Astrocyte of the spinal cord (primary cell): ENCODE measurements at regions not wholly inside any gene's neighbourhood (a gene's known extent, or its start where the extent isn't known, plus 50 kb on each side); places are given as distances from the start of the nearest gene placed in this dataset.

Source experiments
- DNase-seq: peaks from one replicate; pipeline ENCODE4 v3.0.0; 2011; ENCODE audit warnings: low read depth, low spot score
- H3K4me3 ChIP-seq: 2 replicates; pipeline ENCODE4 v1.5.1; 2011; ENCODE audit warnings: low read depth, mild to moderate bottlenecking, low read length, moderate library complexity
- in situ Hi-C: cut with HindIII; loops from 2 replicates; pipeline ENCODE4 v1.10.0; 2017; ENCODE audit warnings: low sequenced_read_pairs
- TF ChIP-seq, protein P1 (sequence below): IDR thresholded peaks from 2 replicates; pipeline ENCODE4 v1.5.1; 2012; ENCODE audit warnings: low read depth, mild to moderate bottlenecking, low read length, inconsistent platforms

DNA sequence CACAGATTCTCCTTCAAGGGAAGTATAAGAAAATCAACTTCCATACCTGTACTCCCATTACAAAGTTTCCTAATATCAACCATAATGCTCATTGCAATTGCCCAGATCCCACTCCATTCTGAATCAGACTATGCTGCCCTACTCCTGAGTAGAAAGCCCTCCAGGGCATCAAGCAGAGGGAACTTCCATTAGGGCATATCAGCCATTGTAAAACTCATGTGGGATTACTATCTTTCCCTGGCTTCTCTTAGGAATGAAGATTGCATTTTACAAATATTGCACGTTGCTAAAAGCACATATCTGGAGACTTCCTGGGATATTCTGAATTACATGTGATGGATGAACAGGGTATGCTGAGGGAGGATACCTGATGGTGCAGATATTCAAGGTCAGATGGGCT, 263.2 kb downstream of the FOXA2 start:
- no peak overlapping the region for H3K4me3 ChIP-seq
- TF ChIP-seq, protein P1, sequence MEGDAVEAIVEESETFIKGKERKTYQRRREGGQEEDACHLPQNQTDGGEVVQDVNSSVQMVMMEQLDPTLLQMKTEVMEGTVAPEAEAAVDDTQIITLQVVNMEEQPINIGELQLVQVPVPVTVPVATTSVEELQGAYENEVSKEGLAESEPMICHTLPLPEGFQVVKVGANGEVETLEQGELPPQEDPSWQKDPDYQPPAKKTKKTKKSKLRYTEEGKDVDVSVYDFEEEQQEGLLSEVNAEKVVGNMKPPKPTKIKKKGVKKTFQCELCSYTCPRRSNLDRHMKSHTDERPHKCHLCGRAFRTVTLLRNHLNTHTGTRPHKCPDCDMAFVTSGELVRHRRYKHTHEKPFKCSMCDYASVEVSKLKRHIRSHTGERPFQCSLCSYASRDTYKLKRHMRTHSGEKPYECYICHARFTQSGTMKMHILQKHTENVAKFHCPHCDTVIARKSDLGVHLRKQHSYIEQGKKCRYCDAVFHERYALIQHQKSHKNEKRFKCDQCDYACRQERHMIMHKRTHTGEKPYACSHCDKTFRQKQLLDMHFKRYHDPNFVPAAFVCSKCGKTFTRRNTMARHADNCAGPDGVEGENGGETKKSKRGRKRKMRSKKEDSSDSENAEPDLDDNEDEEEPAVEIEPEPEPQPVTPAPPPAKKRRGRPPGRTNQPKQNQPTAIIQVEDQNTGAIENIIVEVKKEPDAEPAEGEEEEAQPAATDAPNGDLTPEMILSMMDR = no peak
- in situ Hi-C loops = no loop called here
- no peak for DNase-seq

DNA sequence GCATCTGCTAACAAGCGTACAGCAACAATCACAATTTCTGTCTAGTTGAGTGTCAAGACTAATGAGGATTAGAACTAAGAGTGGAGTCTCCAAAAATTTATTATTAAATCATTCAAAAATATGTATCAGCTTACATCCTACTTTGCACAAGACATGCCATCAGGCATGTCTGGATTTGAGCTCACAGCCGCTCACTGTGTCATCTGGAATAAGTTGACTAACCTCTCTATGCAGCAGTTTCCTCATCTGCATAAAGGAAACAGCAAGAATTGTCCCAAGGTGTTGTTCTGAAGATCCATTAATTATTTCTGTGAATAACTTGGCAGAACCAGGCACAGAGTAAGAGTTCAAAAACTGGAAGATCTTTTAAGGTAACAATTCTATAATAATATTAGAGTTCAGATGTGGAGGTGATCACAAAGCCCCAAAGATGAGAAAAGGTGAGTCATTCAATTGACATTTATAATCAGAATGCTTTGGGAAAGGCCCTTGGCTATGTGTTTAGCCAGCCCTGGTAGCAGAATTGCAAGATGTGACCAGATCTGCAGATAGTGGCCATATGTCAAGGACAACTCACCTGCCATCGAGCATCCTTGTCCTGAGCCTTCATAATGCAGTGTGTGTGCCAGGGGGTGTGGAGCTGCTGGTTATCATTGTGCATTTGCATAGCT, 264.0 kb downstream of the FOXA2 start:
- TF ChIP-seq, protein P1 = no peak
- DNase-seq = no peak
- in situ Hi-C loops = no loop called here
- H3K4me3 ChIP-seq = no peak overlapping the region

DNA sequence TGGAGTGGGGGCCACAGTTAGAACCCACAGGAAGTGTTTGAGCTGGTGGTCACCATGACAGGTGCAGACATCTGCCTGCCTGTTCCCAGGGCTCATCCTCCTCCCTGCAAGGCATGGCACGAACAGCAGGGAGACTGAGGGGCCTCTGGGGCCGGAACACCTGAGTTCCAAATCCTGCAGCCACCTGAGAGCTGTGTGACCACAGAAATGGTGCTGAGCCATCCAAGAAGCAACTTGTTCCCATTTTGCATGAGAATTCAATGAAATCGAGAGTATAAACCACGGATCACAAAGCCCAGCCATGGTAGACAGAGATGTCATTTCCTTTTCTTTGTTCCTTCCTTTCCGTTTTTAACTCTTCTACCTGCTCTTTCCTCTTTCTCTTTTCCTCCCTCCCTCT, 268.6 kb downstream of the FOXA2 start:
- in situ Hi-C loops = no loop called here
- H3K4me3 ChIP-seq = no peak overlapping the region
- TF ChIP-seq, protein P1 = no peak
- DNase-seq = no peak

DNA sequence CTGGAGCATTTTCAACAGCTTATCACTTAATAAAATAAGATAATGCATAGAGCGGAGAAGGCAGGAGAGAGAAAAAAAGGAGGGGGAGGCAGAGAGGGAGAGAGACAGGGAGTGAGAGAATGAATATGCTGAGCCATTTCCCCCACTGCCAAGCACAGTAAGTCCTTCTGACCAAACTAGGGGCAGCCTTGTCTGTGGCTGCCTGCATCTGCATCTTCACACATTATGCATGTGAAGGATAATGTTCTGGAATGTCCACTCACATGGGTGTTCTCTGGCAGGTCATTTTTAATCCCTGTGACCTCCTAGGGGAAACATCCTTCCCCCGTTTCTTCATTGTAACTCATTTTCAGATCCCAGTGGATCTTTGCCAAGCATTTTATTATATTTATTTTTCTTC, 269.3 kb downstream of the FOXA2 start:
- TF ChIP-seq, protein P1 = no peak
- H3K4me3 ChIP-seq = no peak overlapping the region
- in situ Hi-C loops = no loop called here
- DNase-seq = no peak

DNA sequence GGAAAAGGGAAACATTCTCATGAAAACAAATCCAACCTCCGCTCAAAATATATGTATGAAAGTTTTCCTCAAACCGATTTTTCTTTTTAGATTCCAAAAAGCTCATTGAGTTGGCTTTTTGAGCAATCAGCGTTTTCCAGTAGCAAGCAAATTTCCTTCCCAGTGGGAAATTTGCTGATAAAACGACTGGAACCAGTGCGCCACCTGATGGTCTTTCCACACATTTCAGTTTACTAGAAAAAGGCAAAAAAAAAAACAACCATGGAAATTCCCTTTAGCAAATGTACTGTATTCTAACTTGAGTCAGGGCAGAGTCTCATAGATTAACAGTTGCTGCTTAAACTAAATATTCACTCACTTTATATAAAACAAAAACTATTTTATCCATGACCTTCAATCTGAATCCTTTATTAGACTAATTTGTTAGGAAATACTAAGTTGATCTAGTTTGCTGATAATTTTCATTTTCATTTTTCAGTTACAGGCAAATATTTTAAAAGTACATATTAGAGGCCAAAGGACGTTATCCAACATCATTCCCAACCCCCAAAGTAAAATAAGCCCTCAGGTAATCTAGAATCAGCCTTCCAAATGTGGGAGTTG, 271.5 kb downstream of the FOXA2 start:
- peak; percentile 25 for DNase-seq
- in situ Hi-C loops = no loop called here
- TF ChIP-seq, protein P1 = peak; percentile 61
- no peak overlapping the region for H3K4me3 ChIP-seq

DNA sequence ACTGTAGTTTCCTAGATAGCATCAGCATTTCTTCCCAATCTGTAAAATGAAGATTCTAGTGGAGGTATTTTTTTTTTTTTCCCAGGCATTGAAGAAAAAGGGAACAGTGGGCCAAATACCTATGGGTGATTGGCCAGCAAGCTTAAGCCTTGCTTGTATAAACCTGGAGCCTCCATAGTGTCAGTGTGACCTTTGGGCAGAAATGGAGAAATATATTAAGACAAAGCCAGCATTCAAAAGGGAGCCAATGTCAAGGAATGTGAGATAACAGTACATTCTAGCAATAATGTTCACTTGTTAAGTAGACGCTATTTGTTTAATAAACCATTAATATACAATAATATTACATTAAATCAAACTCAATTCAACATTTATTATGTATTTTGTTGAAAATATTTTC, 275.4 kb downstream of the FOXA2 start:
- TF ChIP-seq, protein P1 = no peak
- in situ Hi-C loops = no loop called here
- DNase-seq = no peak
- no peak overlapping the region for H3K4me3 ChIP-seq
